HCT116 (cell line): ENCODE measurements at regions not wholly inside any gene's neighbourhood (a gene's known extent, or its start where the extent isn't known, plus 50 kb on each side); places are given as distances from the start of the nearest gene placed in this dataset.

Experiments
- ATAC-seq: fragments of 200-7000 bp; cut with Tn5 transposase; 2 replicates; pipeline ENCODE4 v1.9.1; 2020; ENCODE audit warnings: mild to moderate bottlenecking, moderate library complexity
- BruUV-seq: library from RNA; stranded (reverse); fragments of 400-500 nt; replicated peaks from 2 replicates; lab custom pipeline; 2021; lab: Mats Ljungman, UMichigan
- CTCF ChIA-PET: fragments of 300-600 bp; sonication (Branson Sonifier 250); formaldehyde crosslinking; loops from one replicate; lab custom pipeline; 2021; ENCODE audit warnings: antibody characterized with exemption; lab: Charles Lee
- POLR2A ChIA-PET: fragments of 300-600, 350-600 bp; sonication (Branson Sonifier 250); formaldehyde crosslinking; loops from one replicate; lab custom pipeline; 2021; ENCODE audit warnings: antibody characterized with exemption; lab: Charles Lee
- RAD21 ChIA-PET, 2 experiments: fragments of 300-600 bp; sonication (Branson Sonifier 250); formaldehyde crosslinking; loops; one replicate each; lab custom pipeline; 2023; ENCODE audit warnings: low total read pairs in 2 of 2; ENCODE audit not compliant: uncharacterized antibody in 2 of 2, unreplicated experiment in 2 of 2, low non-redundant PET in 1 of 2; lab: Charles Lee
- DNase-seq: peaks from one replicate; pipeline ENCODE4 v3.0.0-alpha.2; 2010; ENCODE audit warnings: low read depth, low spot score
- H2AFZ ChIP-seq: fragments of 200-600 bp; shearing (Covaris generic), sonication (generic); 2 replicates; pipeline ENCODE4 v1.6.1; 2017; ENCODE audit warnings: low read depth, mixed run types, mixed read lengths, antibody characterized with exemption, low read length; ENCODE audit not compliant: poor library complexity, severe bottlenecking
- H3K27ac ChIP-seq: 2 replicates; pipeline ENCODE4 v1.5.1; 2012; ENCODE audit warnings: low read depth, low read length
- H3K27me3 ChIP-seq: fragments of 200-600 bp; sonication (generic); 2 replicates; pipeline ENCODE4 v1.6.1; 2016; ENCODE audit warnings: mixed run types, low read length, mixed read lengths; ENCODE audit not compliant: insufficient read depth
- H3K36me3 ChIP-seq, 2 experiments: fragments of 200-500 bp in 1 of 2; fragments of 200-600 bp in 1 of 2; sonication (Bioruptor generic) in 1 of 2; sonication (generic) in 1 of 2; 2 replicates each; pipeline versions ENCODE4 v1.5.1 to v1.6.1; 2014 to 2016; ENCODE audit warnings: low read length in 2 of 2, inconsistent platforms in 1 of 2, mixed read lengths in 1 of 2, mixed run types in 1 of 2; ENCODE audit not compliant: insufficient read depth in 2 of 2, control insufficient read depth in 1 of 2
- H3K4me1 ChIP-seq, 2 experiments: fragments of 200-600 bp in 1 of 2; sonication (generic) in 1 of 2; 2 replicates each; pipeline versions ENCODE4 v1.5.1 to v1.6.1; 2012 to 2017; ENCODE audit warnings: low read length in 2 of 2, inconsistent platforms in 1 of 2, mild to moderate bottlenecking in 1 of 2, mixed read lengths in 1 of 2, mixed run types in 1 of 2, moderate library complexity in 1 of 2; ENCODE audit not compliant: insufficient read depth in 2 of 2, control insufficient read depth in 1 of 2
- H3K4me2 ChIP-seq: fragments of 200-600 bp; sonication (generic); 2 replicates; pipeline ENCODE4 v1.6.1; 2017; ENCODE audit warnings: mixed run types, low read length, mixed read lengths
- H3K4me3 ChIP-seq, 2 experiments: fragments of 200-600 bp in 1 of 2; sonication (generic) in 1 of 2; replicated peaks in 1 of 2; 2 replicates each; pipeline ENCODE4 v1.5.1; 2011 to 2016; ENCODE audit warnings: low read length in 2 of 2, control low read depth in 1 of 2, low read depth in 1 of 2, mild to moderate bottlenecking in 1 of 2, mixed read lengths in 1 of 2, mixed run types in 1 of 2
- H3K79me2 ChIP-seq: fragments of 200-600 bp; sonication (generic); 2 replicates; pipeline ENCODE4 v1.6.1; 2017; ENCODE audit warnings: mild to moderate bottlenecking, mixed run types, low read length, moderate library complexity, mixed read lengths; ENCODE audit not compliant: insufficient read depth
- H3K9ac ChIP-seq: fragments of 200-600 bp; sonication (generic); 2 replicates; pipeline ENCODE4 v1.6.1; 2016; ENCODE audit warnings: low read length, mixed read lengths
- H3K9me2 ChIP-seq: fragments of 200-600 bp; sonication (generic), shearing (Covaris generic); 2 replicates; pipeline ENCODE4 v1.6.1; 2017; ENCODE audit warnings: mixed run types, mild to moderate bottlenecking, moderate library complexity; ENCODE audit not compliant: insufficient read depth
- H3K9me3 ChIP-seq, 2 experiments: fragments of 200-500 bp in 1 of 2; fragments of 200-600 bp in 1 of 2; sonication (Bioruptor generic) in 1 of 2; sonication (generic) in 1 of 2; 2 replicates each; pipeline ENCODE4 v1.6.1; 2014 to 2017; ENCODE audit warnings: low read length in 2 of 2, mixed read lengths in 2 of 2, inconsistent platforms in 1 of 2, low read depth in 1 of 2, mild to moderate bottlenecking in 1 of 2, mixed run types in 1 of 2, moderate library complexity in 1 of 2; ENCODE audit not compliant: control insufficient read depth in 1 of 2, insufficient read depth in 1 of 2
- H4K20me1 ChIP-seq: fragments of 200-600 bp; sonication (generic), shearing (Covaris generic); 2 replicates; pipeline ENCODE4 v1.6.1; 2017; ENCODE audit warnings: mixed run types, mild to moderate bottlenecking, moderate library complexity; ENCODE audit not compliant: insufficient read depth
- CBX3 ChIP-seq: IDR thresholded peaks from 2 replicates; pipeline ENCODE4 v1.6.1; 2012; ENCODE audit warnings: low read depth
- CEBPB ChIP-seq: IDR thresholded peaks from 2 replicates; pipeline ENCODE4 v1.6.1; 2012; ENCODE audit warnings: low read depth
- EGR1 ChIP-seq: IDR thresholded peaks from 2 replicates; pipeline ENCODE4 v1.6.1; 2012; ENCODE audit warnings: low read depth
- EZH2phosphoT487 ChIP-seq: fragments of 200-600 bp; IDR thresholded peaks from 2 replicates; pipeline ENCODE4 v1.6.1; 2018; ENCODE audit warnings: antibody characterized with exemption, borderline replicate concordance
- FOSL1 ChIP-seq: IDR thresholded peaks from 2 replicates; pipeline ENCODE4 v1.6.1; 2012; ENCODE audit warnings: low read depth
- JUND ChIP-seq: IDR thresholded peaks from 2 replicates; pipeline ENCODE4 v1.6.1; 2012
- POLR2AphosphoS5 ChIP-seq: IDR thresholded peaks from 2 replicates; pipeline ENCODE4 v1.6.1; 2011; ENCODE audit warnings: mild to moderate bottlenecking, low read depth, low read length, moderate library complexity
- RAD21 ChIP-seq: IDR thresholded peaks from 2 replicates; pipeline ENCODE4 v1.6.1; 2012; ENCODE audit warnings: low read depth, mild to moderate bottlenecking
- SRF ChIP-seq: IDR thresholded peaks from 2 replicates; pipeline ENCODE4 v1.6.1; 2012; ENCODE audit warnings: low read depth
- YY1 ChIP-seq: IDR thresholded peaks from 2 replicates; pipeline ENCODE4 v1.6.1; 2011; ENCODE audit warnings: low read length, low read depth, moderate library complexity, mild to moderate bottlenecking; ENCODE audit not compliant: insufficient replicate concordance; ENCODE audit errors: extremely low read depth
- ZNF274 ChIP-seq: fragments of 200-500 bp; sonication (Bioruptor generic); IDR thresholded peaks from 2 replicates; pipeline ENCODE4 v1.6.1; 2014; ENCODE audit warnings: mild to moderate bottlenecking, low read depth, low read length, inconsistent platforms
- intact Hi-C: fragments of 100-400 bp; cut with micrococcal nuclease; formaldehyde crosslinking; loops from 2 replicates; pipeline ENCODE4 v1.10.0; 2022
- TF ChIP-seq, protein P1 (sequence below): IDR thresholded peaks from 2 replicates; pipeline ENCODE4 v1.6.1; 2011; ENCODE audit warnings: mild to moderate bottlenecking, low read length, moderate library complexity; ENCODE audit not compliant: insufficient replicate concordance; ENCODE audit errors: extremely low read depth
- TF ChIP-seq, protein P2 (sequence below), 3 experiments: fragments of 200-600 bp in 1 of 3; sonication (generic) in 1 of 3; IDR thresholded peaks in 2 of 3; conservative IDR thresholded peaks in 1 of 3; 2 replicates each; pipeline ENCODE4 v1.5.1; 2012 to 2017; ENCODE audit warnings: low read depth in 2 of 3, low read length in 2 of 3, antibody characterized with exemption in 1 of 3, borderline replicate concordance in 1 of 3, control low read depth in 1 of 3, mild to moderate bottlenecking in 1 of 3, mixed read lengths in 1 of 3, mixed run types in 1 of 3, moderate library complexity in 1 of 3; ENCODE audit not compliant: insufficient read depth in 1 of 3

DNA sequence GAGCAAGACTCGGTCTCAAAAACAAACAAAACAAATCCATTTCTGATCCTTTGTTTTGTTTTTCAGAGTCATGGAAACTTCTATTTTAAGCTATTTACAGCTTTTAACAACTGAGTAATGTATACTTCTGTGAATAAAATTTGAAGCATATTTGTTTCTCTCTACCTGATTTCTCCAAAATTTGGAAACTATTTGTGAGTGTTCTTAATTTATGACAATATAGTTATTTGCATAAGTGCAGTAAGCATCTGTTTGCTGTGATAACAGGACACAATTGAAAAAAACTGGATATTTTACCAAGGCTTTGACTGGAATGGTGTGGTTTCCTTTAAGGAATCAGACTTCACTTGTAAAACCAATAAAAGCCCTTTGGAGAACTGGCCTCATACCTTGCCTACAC, 53.3 kb upstream of the GULP1 start:
- no peak overlapping the region for H2AFZ ChIP-seq
- H3K27ac ChIP-seq: no peak overlapping the region
- no peak overlapping the region for H3K4me3 ChIP-seq
- intact Hi-C loops: no loop called here
- no peaks in the 10 kb centered on the region for H3K4me1 ChIP-seq
- no peaks in the 10 kb centered on the region for H3K36me3 ChIP-seq
- no peak overlapping the region for H3K4me2 ChIP-seq
- POLR2A ChIA-PET: no interaction called here
- no peak for TF ChIP-seq FOSL1
- no peak for TF ChIP-seq RAD21
- TF ChIP-seq ZNF274: no peak
- no peak for TF ChIP-seq POLR2AphosphoS5
- TF ChIP-seq SRF: no peak
- no peak for TF ChIP-seq CBX3
- no peak for TF ChIP-seq JUND
- no peak for TF ChIP-seq CEBPB
- TF ChIP-seq, protein P1, sequence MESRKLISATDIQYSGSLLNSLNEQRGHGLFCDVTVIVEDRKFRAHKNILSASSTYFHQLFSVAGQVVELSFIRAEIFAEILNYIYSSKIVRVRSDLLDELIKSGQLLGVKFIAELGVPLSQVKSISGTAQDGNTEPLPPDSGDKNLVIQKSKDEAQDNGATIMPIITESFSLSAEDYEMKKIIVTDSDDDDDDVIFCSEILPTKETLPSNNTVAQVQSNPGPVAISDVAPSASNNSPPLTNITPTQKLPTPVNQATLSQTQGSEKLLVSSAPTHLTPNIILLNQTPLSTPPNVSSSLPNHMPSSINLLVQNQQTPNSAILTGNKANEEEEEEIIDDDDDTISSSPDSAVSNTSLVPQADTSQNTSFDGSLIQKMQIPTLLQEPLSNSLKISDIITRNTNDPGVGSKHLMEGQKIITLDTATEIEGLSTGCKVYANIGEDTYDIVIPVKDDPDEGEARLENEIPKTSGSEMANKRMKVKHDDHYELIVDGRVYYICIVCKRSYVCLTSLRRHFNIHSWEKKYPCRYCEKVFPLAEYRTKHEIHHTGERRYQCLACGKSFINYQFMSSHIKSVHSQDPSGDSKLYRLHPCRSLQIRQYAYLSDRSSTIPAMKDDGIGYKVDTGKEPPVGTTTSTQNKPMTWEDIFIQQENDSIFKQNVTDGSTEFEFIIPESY: no peak
- no peak for TF ChIP-seq EGR1
- TF ChIP-seq, protein P2, sequence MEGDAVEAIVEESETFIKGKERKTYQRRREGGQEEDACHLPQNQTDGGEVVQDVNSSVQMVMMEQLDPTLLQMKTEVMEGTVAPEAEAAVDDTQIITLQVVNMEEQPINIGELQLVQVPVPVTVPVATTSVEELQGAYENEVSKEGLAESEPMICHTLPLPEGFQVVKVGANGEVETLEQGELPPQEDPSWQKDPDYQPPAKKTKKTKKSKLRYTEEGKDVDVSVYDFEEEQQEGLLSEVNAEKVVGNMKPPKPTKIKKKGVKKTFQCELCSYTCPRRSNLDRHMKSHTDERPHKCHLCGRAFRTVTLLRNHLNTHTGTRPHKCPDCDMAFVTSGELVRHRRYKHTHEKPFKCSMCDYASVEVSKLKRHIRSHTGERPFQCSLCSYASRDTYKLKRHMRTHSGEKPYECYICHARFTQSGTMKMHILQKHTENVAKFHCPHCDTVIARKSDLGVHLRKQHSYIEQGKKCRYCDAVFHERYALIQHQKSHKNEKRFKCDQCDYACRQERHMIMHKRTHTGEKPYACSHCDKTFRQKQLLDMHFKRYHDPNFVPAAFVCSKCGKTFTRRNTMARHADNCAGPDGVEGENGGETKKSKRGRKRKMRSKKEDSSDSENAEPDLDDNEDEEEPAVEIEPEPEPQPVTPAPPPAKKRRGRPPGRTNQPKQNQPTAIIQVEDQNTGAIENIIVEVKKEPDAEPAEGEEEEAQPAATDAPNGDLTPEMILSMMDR (IDR thresholded peaks at IDR 0.05 in 2 of 3, conservative IDR thresholded peaks at IDR 0.05 in 1 of 3; ENCODE audit: borderline replicate concordance in 1 of 3, insufficient read depth in 1 of 3, low read depth in 2 of 3, low read length in 2 of 3): no peak
- TF ChIP-seq EZH2phosphoT487: no peak
- no peak for TF ChIP-seq YY1
- TF ChIP-seq, all 23 proteins: peak for 0
- ATAC-seq: no peak
- ChIA-PET CTCF (no interaction called here), RAD21 (no interaction called here)
- H3K27me3 ChIP-seq: no peaks in the 10 kb centered on the region
- no peak for DNase-seq
- H3K79me2 ChIP-seq: no peaks in the 10 kb centered on the region
- BruUV-seq: no TSS peak
- no peaks in the 10 kb centered on the region for H3K9me2 ChIP-seq
- no peaks in the 10 kb centered on the region for H4K20me1 ChIP-seq
- H3K9me3 ChIP-seq: no peaks in the 10 kb centered on the region
- H3K9ac ChIP-seq: no peak overlapping the region
